Lower leg skin (tissue), 3 donors: ENCODE measurements at regions not wholly inside any gene's neighbourhood (a gene's known extent, or its start where the extent isn't known, plus 50 kb on each side); places are given as distances from the start of the nearest gene placed in this dataset.

Experiments
- CTCF ChIP-seq, 3 donors: fragments of 450-650 bp; IDR thresholded peaks; one replicate each; pipeline ENCODE4 v1.5.1; 2016; ENCODE audit warnings: antibody characterized with exemption in 3 of 3, mild to moderate bottlenecking in 3 of 3, moderate library complexity in 2 of 3
- POLR2A ChIP-seq, 2 donors: fragments of 450-650 bp; IDR thresholded peaks; one replicate each; pipeline ENCODE4 v1.6.1; 2016 to 2017; ENCODE audit warnings: antibody characterized with exemption in 2 of 2, mild to moderate bottlenecking in 1 of 2, moderate library complexity in 1 of 2

DNA sequence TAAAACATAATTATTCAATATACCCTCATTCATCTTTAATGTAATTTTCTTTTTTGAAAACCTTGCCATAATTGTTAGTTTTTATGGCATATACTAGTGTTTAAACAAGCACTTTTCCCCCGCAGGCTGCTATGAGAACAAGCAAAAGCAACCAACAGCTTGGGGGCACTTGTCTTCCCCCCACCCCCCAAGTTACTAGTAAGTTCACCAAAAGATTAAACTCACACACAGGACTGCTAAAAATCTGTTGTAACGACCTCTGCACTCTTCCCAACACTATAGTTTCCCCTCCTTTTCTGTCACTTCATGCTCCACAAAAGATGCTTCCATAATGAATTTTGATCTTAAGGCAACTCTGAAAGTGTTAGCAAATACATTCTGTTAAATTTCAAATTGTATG, 474.9 kb upstream of the SOX5 start:
- TF ChIP-seq CTCF (IDR thresholded peaks at IDR 0.05) (no peak), POLR2A (IDR thresholded peaks at IDR 0.05) (no peak)
